Immature natural killer cell (primary cell): ENCODE measurements at regions not wholly inside any gene's neighbourhood (a gene's known extent, or its start where the extent isn't known, plus 50 kb on each side); places are given as distances from the start of the nearest gene placed in this dataset.

Experiments
- DNase-seq, 3 donors: peaks; one replicate each; pipeline ENCODE4 v3.0.0; 2022; ENCODE audit warnings: mixed read lengths in 1 of 3
- H3K27ac Mint-ChIP-seq, 6 donors: one replicate each; pipeline ENCODE4 v1.8.0; 2020; ENCODE audit warnings: mixed read lengths in 6 of 6, mild to moderate bottlenecking in 5 of 6, inconsistent platforms in 4 of 6, moderate library complexity in 3 of 6
- H3K27me3 Mint-ChIP-seq, 3 donors: one replicate each; pipeline ENCODE4 v1.8.0; 2020 to 2021; ENCODE audit warnings: low read depth in 3 of 3, mild to moderate bottlenecking in 3 of 3, mixed read lengths in 3 of 3, moderate library complexity in 3 of 3, inconsistent platforms in 1 of 3
- H3K36me3 Mint-ChIP-seq, 3 donors: one replicate each; pipeline ENCODE4 v1.8.0; 2020; ENCODE audit warnings: mixed read lengths in 3 of 3, inconsistent platforms in 2 of 3, mild to moderate bottlenecking in 2 of 3
- H3K4me1 Mint-ChIP-seq, 2 donors: one replicate each; pipeline ENCODE4 v1.8.0; 2020; ENCODE audit warnings: inconsistent platforms in 2 of 2, mild to moderate bottlenecking in 2 of 2, mixed read lengths in 2 of 2, moderate library complexity in 1 of 2
- H3K4me3 Mint-ChIP-seq, 5 donors: one replicate each; pipeline ENCODE4 v1.8.0; 2020; ENCODE audit warnings: mild to moderate bottlenecking in 5 of 5, mixed read lengths in 5 of 5, inconsistent platforms in 3 of 5, moderate library complexity in 3 of 5
- H3K9me3 Mint-ChIP-seq, 6 donors: one replicate each; pipeline ENCODE4 v1.8.0; 2020; ENCODE audit warnings: mild to moderate bottlenecking in 6 of 6, mixed read lengths in 6 of 6, inconsistent platforms in 4 of 6, moderate library complexity in 3 of 6

DNA sequence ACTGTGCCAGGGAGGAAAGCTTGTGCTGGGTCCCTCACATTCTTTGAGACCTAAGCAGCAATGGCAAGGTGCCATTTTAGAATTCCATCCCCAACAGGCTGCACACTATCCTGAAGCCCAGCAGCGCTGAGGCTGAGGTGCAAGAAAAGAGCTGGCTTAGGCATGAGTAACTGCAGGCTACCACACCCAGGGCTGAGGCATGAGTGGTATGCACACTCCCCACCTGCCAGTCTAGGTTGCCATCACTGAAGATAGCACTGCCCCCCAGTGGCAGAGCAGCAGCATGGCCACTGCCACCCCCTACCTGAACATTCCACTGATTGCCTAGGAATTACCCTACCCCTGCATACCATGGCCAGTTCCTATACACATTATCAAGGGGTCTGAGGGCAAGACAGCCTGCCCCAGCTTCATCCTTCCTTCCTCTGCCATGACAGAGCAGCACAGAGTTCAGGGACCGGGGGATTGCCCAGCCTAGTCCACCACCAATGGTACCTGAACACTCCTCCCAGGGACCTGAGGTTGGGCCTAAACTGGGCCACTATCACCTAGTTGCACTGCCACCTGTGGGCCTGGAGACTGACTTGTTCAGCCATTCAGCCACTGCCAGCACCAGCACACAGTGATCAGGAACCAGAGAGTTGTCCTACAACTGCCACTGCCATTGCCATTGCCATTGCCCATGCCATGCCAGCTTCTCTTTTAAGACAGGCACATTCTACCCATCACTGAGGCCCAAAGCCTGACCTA lies 129.8 kb downstream of the SATB1 start:
- peaks cover 13 to 26% (median 21%) of the 10 kb centered on the region in 6 donors for H3K9me3 Mint-ChIP-seq
- H3K27me3 Mint-ChIP-seq: peaks cover 2 to 8% (median 2%) of the 10 kb centered on the region in 3 donors
- no peak overlapping the region for H3K27ac Mint-ChIP-seq
- no peaks in the 10 kb centered on the region for H3K4me1 Mint-ChIP-seq
- no peak overlapping the region for H3K4me3 Mint-ChIP-seq
- DNase-seq: no peak
- peaks cover 0 to 8% (median 5%) of the 10 kb centered on the region in 3 donors for H3K36me3 Mint-ChIP-seq

GRCh38 chr3:18290157-18290556 lies 135.0 kb downstream of the SATB1 start:
- H3K27ac Mint-ChIP-seq: no peak overlapping the region
- no peaks in the 10 kb centered on the region for H3K9me3 Mint-ChIP-seq
- no peaks in the 10 kb centered on the region for H3K36me3 Mint-ChIP-seq
- DNase-seq: no peak
- peaks cover 0 to 2% (median 0%) of the 10 kb centered on the region in 3 donors for H3K27me3 Mint-ChIP-seq
- H3K4me1 Mint-ChIP-seq: no peaks in the 10 kb centered on the region
- H3K4me3 Mint-ChIP-seq: no peak overlapping the region

DNA sequence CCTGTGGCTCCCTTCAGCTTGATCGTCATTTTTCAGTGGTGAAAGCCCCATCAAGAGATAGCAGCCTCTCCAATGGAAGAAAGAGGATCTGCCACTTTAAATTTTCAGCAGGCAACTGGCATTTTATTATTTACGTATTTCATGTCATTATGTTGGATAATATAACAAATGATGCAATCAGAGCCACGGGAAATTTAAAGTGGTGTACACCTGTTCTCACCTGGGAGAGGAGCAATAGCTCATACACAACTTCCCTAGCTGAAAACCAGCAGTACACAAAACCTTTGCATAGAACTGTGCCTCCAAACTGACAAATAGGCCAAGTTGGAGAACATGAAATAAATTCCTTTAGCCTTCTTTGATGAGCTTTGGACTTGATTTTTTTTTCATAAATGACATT lies 136.9 kb downstream of the SATB1 start:
- Mint-ChIP-seq H3K36me3 (no peaks in the 10 kb centered on the region), H3K27ac (no peak overlapping the region), H3K4me1 (no peaks in the 10 kb centered on the region), H3K4me3 (no peak overlapping the region), H3K9me3 (no peaks in the 10 kb centered on the region), H3K27me3 (peaks cover 0 to 2% (median 0%) of the 10 kb centered on the region in 3 donors)
- no peak for DNase-seq

DNA sequence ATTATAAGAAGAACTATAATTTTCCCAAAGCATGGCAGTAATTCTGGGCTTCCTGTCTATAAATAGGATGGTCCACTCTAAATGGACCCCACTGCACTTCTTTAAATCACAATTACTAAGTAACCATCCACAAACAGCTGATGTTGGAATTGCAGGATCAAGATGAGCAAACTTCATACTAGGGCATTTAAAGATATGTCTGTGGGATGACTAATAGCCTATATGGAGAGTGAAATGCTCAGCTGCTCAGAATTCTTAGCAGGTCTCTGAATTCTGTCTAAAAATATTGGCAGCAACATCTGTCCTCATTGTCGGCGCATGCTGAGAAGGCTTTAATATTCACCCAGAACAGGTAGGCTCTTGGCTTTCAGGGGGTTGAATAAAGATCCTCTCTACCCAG lies 140.4 kb downstream of the SATB1 start:
- H3K27me3 Mint-ChIP-seq: no peaks in the 10 kb centered on the region

GRCh38 chr3:18283680-18284079 lies 141.5 kb downstream of the SATB1 start:
- Mint-ChIP-seq H3K36me3 (no peaks in the 10 kb centered on the region), H3K4me3 (no peak overlapping the region), H3K9me3 (no peaks in the 10 kb centered on the region), H3K4me1 (no peaks in the 10 kb centered on the region), H3K27ac (no peak overlapping the region), H3K27me3 (no peaks in the 10 kb centered on the region)
- no peak for DNase-seq

More for the DNA sequence above, 140.4 kb downstream of the SATB1 start:
- no peak for DNase-seq
- H3K4me3 Mint-ChIP-seq: no peak overlapping the region
- no peak overlapping the region for H3K27ac Mint-ChIP-seq
- no peaks in the 10 kb centered on the region for H3K4me1 Mint-ChIP-seq
- no peaks in the 10 kb centered on the region for H3K36me3 Mint-ChIP-seq
- no peaks in the 10 kb centered on the region for H3K9me3 Mint-ChIP-seq

GRCh38 chr3:18282507-18282906 lies 142.6 kb downstream of the SATB1 start:
- no peak for DNase-seq
- Mint-ChIP-seq H3K4me3 (no peak overlapping the region), H3K4me1 (no peaks in the 10 kb centered on the region), H3K27ac (no peak overlapping the region), H3K27me3 (no peaks in the 10 kb centered on the region), H3K9me3 (no peaks in the 10 kb centered on the region), H3K36me3 (no peaks in the 10 kb centered on the region)

- Mint-ChIP-seq H3K4me1 (no peaks in the 10 kb centered on the region), H3K27me3 (no peaks in the 10 kb centered on the region), H3K4me3 (no peak overlapping the region), H3K9me3 (no peaks in the 10 kb centered on the region), H3K27ac (no peak overlapping the region), H3K36me3 (no peaks in the 10 kb centered on the region)
- DNase-seq: no peak
Observed at GRCh38 chr3:18279226-18279737, 145.9 kb downstream of the SATB1 start.

- Mint-ChIP-seq H3K4me3 (no peak overlapping the region), H3K4me1 (no peaks in the 10 kb centered on the region), H3K36me3 (no peaks in the 10 kb centered on the region), H3K27ac (no peak overlapping the region), H3K27me3 (no peaks in the 10 kb centered on the region), H3K9me3 (no peaks in the 10 kb centered on the region)
- no peak for DNase-seq
Observed at GRCh38 chr3:18264853-18265252, 160.3 kb downstream of the SATB1 start.

DNA sequence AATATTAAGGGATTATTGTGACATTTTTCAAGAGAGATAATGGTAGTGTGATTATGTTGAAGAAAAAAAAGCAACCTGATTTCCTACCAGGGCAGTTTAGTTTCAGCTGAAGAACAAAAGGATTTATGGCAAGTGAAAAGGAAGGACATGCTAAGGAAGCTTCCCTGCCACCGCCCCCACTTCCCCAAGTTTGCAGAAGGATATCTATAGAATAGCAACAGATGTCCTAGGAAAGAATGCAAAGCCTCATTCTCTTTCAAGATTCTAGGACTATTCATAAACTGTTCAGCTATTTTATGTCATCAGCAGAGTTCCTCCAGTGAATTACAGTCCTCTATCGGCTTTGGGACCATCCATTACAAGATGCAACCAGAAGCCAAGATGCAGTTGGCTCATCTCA lies 160.8 kb downstream of the SATB1 start:
- no peaks in the 10 kb centered on the region for H3K9me3 Mint-ChIP-seq
- H3K36me3 Mint-ChIP-seq: no peaks in the 10 kb centered on the region
- no peaks in the 10 kb centered on the region for H3K27me3 Mint-ChIP-seq
- H3K4me3 Mint-ChIP-seq: no peak overlapping the region
- DNase-seq: no peak
- H3K4me1 Mint-ChIP-seq: no peaks in the 10 kb centered on the region
- H3K27ac Mint-ChIP-seq: no peak overlapping the region

- no peak overlapping the region for H3K27ac Mint-ChIP-seq
- H3K9me3 Mint-ChIP-seq: no peaks in the 10 kb centered on the region
- H3K4me1 Mint-ChIP-seq: no peaks in the 10 kb centered on the region
- no peaks in the 10 kb centered on the region for H3K36me3 Mint-ChIP-seq
- no peak overlapping the region for H3K4me3 Mint-ChIP-seq
- DNase-seq: no peak
- H3K27me3 Mint-ChIP-seq: peaks cover 0 to 10% (median 3%) of the 10 kb centered on the region in 3 donors
Observed at GRCh38 chr3:18258492-18258891, 166.6 kb downstream of the SATB1 start.

DNA sequence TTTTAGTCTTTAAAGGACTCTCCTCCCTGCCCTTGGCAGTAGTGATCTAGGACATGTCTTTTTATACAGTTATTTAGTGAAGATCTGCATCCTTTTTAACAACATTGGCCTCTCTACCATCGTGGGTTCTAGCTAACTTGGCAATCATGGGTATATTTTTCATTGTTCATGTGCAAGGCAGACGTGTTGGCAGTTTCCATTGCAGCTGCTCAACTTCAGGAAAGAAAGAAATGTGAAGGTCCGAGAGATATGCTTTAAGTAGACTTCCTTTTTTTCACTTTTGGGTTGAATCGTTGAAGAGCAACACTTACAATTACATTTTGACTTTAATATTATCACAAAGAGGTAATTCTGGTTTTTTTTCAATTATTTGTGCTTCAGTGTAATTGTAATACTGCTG lies 172.6 kb downstream of the SATB1 start:
- H3K4me1 Mint-ChIP-seq: no peaks in the 10 kb centered on the region
- no peaks in the 10 kb centered on the region for H3K9me3 Mint-ChIP-seq
- H3K27ac Mint-ChIP-seq: no peak overlapping the region
- H3K27me3 Mint-ChIP-seq: peaks cover 0 to 6% (median 4%) of the 10 kb centered on the region in 3 donors
- no peaks in the 10 kb centered on the region for H3K36me3 Mint-ChIP-seq
- DNase-seq: no peak
- H3K4me3 Mint-ChIP-seq: no peak overlapping the region

DNA sequence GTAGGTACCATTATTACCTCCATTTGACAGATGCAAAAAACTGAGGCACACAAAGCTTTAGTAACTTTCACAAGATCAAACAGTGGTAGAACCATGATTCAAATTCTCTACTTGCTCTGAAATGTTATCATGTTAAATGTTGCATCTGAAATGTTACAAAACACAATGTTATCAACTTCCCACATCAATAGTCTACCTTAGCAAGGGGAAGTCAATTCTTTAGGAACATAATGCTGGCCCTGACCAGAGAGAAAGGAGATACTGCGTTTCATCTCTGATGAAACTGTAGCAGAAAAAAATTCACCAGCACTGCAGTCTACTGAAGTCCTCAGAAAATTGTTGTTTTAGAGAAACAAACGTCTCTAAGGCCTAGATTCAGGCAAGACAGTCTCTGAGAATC lies 174.1 kb downstream of the SATB1 start:
- Mint-ChIP-seq H3K36me3 (no peaks in the 10 kb centered on the region), H3K27ac (no peak overlapping the region), H3K4me3 (no peak overlapping the region), H3K4me1 (no peaks in the 10 kb centered on the region), H3K9me3 (no peaks in the 10 kb centered on the region), H3K27me3 (peaks cover 0 to 6% (median 4%) of the 10 kb centered on the region in 3 donors)
- DNase-seq: no peak

GRCh38 chr3:18249126-18249525 lies 176.0 kb downstream of the SATB1 start:
- DNase-seq: no peak
- no peak overlapping the region for H3K27ac Mint-ChIP-seq
- H3K4me1 Mint-ChIP-seq: no peaks in the 10 kb centered on the region
- no peaks in the 10 kb centered on the region for H3K36me3 Mint-ChIP-seq
- peaks cover 1 to 3% (median 2%) of the 10 kb centered on the region in 3 donors for H3K27me3 Mint-ChIP-seq
- H3K9me3 Mint-ChIP-seq: no peaks in the 10 kb centered on the region
- H3K4me3 Mint-ChIP-seq: no peak overlapping the region

DNA sequence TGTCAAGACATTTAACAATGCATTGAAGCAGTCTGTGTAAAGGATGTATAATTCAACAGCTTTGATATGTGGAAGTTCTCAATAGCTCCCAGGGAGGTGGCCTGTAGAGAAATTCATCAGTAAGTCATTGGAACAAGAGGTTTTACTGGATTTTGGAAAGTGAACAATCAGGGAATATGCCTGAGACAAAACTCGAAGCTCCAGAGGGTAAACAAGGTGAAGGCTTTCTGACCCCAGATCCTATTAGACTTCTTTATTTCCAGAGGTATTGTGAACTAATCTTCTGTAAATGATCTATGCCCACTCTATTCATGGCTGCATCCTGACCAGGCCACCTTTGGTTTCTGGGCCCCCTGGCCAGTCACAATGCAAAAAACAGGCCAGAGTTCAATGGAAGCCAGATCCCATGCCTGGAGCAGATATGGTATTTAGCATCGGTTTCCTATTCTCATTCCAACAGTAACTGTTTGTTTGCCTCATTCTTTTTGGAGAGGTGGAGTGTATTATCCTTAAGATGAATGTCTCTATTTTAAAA lies 177.3 kb downstream of the SATB1 start:
- H3K27ac Mint-ChIP-seq: no peak overlapping the region
- H3K4me1 Mint-ChIP-seq: no peaks in the 10 kb centered on the region
- DNase-seq: no peak
- peaks cover 1 to 3% (median 2%) of the 10 kb centered on the region in 3 donors for H3K27me3 Mint-ChIP-seq
- no peaks in the 10 kb centered on the region for H3K9me3 Mint-ChIP-seq
- no peaks in the 10 kb centered on the region for H3K36me3 Mint-ChIP-seq
- no peak overlapping the region for H3K4me3 Mint-ChIP-seq
